Naive thymus-derived CD8-positive, alpha-beta T cell (primary cell): ENCODE measurements at regions not wholly inside any gene's neighbourhood (a gene's known extent, or its start where the extent isn't known, plus 50 kb on each side); places are given as distances from the start of the nearest gene placed in this dataset.
A peak's percentile ranks its signal among the peaks of the same experiment; 100 is the strongest.
"Not testable (repeated sequence)": the region's sequence is repeated elsewhere in the genome, so short reads cannot be mapped to it uniquely, and the experiment has no call there.

ENCODE experiments used
- ATAC-seq, 2 donors: fragments of 150-1000 bp; cut with Tn5 transposase in 1 of 2; sonication (Bioruptor Pico), chemical (Tn5 transposase) in 1 of 2; 1 replicate in 1 of 2; 2 replicates in 1 of 2; pipeline ENCODE4 v1.10.0; 2021; ENCODE audit warnings: mild to moderate bottlenecking in 2 of 2, moderate library complexity in 2 of 2
- POLR2A ChIA-PET: fragments of 350-600 bp; sonication (Branson Sonifier 250); formaldehyde crosslinking; loops from one replicate; lab custom pipeline; 2021; ENCODE audit warnings: antibody characterized with exemption; lab: Charles Lee
- DNase-seq, 10 donors: peaks; one replicate each; pipeline versions ENCODE4 v3.0.0 to v3.0.0-alpha.2; 2020 to 2022
- H3K27ac Mint-ChIP-seq, 10 donors: one replicate each; pipeline ENCODE4 v1.8.0; 2020 to 2022; ENCODE audit warnings: mild to moderate bottlenecking in 10 of 10, mixed read lengths in 10 of 10, moderate library complexity in 4 of 10, inconsistent platforms in 1 of 10
- H3K27me3 Mint-ChIP-seq, 5 donors: one replicate each; pipeline ENCODE4 v1.8.0; 2021 to 2022; ENCODE audit warnings: mixed read lengths in 5 of 5
- H3K36me3 Mint-ChIP-seq, 3 donors: one replicate each; pipeline ENCODE4 v1.8.0; 2020 to 2022; ENCODE audit warnings: mixed read lengths in 3 of 3, mild to moderate bottlenecking in 2 of 3, inconsistent platforms in 1 of 3
- H3K4me1 Mint-ChIP-seq, 4 donors: one replicate each; pipeline ENCODE4 v1.8.0; 2021 to 2022; ENCODE audit warnings: mixed read lengths in 4 of 4
- H3K4me3 Mint-ChIP-seq, 10 donors: one replicate each; pipeline ENCODE4 v1.8.0; 2020 to 2022; ENCODE audit warnings: mild to moderate bottlenecking in 10 of 10, mixed read lengths in 10 of 10, moderate library complexity in 6 of 10, inconsistent platforms in 1 of 10
- H3K9me3 Mint-ChIP-seq, 9 donors: one replicate each; pipeline ENCODE4 v1.8.0; 2020 to 2022; ENCODE audit warnings: mixed read lengths in 9 of 9, mild to moderate bottlenecking in 3 of 9, inconsistent platforms in 1 of 9, moderate library complexity in 1 of 9

DNA sequence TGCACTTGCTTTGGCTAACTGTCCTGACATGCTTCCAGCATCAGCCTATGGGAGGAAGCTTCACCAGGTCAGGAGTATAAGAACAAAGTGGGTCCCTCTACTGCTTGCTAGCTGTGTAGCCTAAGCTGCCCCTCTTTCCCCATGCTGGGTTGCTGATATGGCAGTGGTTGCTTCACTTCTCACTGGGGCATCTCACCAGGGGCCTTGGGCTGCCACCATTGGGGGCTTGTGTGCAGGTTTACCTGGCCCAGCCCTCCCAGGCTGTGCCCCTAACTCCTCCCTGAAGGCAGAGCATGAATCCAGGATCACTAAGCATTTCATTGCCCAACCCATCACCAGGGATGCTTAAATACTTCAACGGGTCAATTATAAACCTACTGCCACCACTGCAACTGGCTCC is 817.1 kb upstream of the TMEFF2 start:
- Mint-ChIP-seq H3K27ac (no peak overlapping the region), H3K27me3 (no peaks in the 10 kb centered on the region), H3K9me3 (peaks cover 0 to 5% (median 0%) of the 10 kb centered on the region in 9 donors), H3K4me1 (no peaks in the 10 kb centered on the region), H3K4me3 (no peak overlapping the region), H3K36me3 (no peaks in the 10 kb centered on the region)
- DNase-seq (no peak), ATAC-seq (no peak)
- POLR2A ChIA-PET: no interaction called here

DNA sequence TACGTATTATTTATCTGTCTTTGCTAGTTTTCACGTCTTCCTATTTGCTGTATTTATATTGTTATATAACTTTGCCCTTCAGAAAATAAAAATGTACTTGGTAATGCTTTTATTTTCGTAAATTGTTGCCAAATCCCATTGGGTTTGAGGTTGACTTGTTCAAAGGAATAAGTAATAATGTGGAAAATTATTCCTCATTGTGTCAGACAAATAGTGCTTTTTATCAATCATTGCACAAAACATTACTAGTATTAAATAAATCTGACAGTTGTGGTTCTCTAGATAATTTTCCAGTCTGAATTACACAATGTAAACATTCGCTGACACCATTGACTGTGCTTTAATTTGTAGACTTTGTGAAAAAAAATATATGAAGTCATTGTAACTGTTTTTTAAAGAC is 798.3 kb upstream of the TMEFF2 start:
- ATAC-seq (no peak), DNase-seq (no peak)
- no peaks in the 10 kb centered on the region for H3K27me3 Mint-ChIP-seq
- H3K4me1 Mint-ChIP-seq: no peaks in the 10 kb centered on the region
- no peak overlapping the region for H3K4me3 Mint-ChIP-seq
- no peaks in the 10 kb centered on the region for H3K36me3 Mint-ChIP-seq
- POLR2A ChIA-PET: no interaction called here
- peaks cover 0 to 10% (median 6%) of the 10 kb centered on the region in 9 donors for H3K9me3 Mint-ChIP-seq
- H3K27ac Mint-ChIP-seq: no peak overlapping the region

DNA sequence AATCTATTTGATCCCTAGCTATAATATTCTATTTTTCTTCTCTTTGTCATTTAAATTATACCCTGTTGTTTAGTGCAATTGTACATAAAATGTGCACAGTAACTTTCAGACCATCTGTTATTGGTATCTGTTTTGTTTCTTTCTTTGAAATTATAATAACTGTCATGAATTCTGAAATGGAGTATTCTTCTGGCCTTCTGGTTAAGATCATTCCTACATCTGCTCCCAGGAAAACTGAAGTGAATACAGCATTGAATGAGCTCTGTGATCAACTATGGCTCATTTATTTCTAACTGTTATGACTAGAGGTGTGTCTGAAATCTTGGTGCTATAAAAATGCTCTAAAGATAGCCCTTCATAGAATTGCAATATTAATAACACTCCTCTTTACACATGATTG is 788.4 kb upstream of the TMEFF2 start:
- Mint-ChIP-seq H3K27me3 (no peaks in the 10 kb centered on the region), H3K36me3 (no peaks in the 10 kb centered on the region), H3K27ac (no peak overlapping the region), H3K4me1 (no peaks in the 10 kb centered on the region), H3K9me3 (peaks cover 0 to 11% (median 3%) of the 10 kb centered on the region in 9 donors), H3K4me3 (no peak overlapping the region)
- ATAC-seq: no peak
- no peak for DNase-seq
- POLR2A ChIA-PET: no interaction called here

DNA sequence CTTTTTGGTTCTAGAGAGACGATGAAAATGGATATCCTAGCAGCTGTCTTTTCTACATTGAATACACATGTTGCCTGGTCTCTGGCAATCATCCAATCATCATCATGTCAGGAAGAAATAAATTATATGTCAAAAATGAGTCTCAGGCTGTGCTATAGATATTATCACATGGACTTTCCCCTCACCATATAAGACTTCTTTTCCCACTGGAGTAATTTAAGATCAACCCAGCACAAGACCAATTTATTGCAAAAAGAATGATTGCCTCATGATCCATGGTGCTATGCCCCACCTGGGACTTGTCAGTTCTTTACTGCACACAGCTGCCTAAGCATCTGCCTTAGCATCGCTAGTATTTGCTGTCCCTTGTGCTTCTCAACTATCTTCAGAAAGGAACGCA is 783.7 kb upstream of the TMEFF2 start:
- POLR2A ChIA-PET: no interaction called here
- Mint-ChIP-seq H3K9me3 (peaks cover 0 to 3% (median 0%) of the 10 kb centered on the region in 9 donors), H3K27ac (no peak overlapping the region), H3K27me3 (no peaks in the 10 kb centered on the region), H3K36me3 (no peaks in the 10 kb centered on the region), H3K4me3 (no peak overlapping the region), H3K4me1 (no peaks in the 10 kb centered on the region)
- ATAC-seq (no peak), DNase-seq (no peak)

DNA sequence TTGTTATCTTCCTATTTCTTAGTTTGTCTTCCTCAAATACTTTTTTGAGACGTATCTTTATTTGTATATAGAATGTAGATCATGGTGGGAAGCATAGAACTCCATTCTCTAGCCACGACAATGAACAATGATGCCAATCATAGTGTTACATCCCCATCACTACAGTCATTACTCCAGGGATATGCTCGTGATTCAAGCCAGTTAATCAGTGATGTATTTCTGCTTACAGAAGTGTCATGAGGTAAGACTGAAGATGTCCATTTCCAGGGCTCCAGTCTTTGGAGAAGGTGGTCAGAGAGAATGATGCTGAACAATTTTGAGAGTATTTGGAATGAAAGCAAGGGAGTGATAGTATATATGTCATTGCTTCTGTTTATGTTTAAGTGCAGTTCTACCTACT is 777.2 kb upstream of the TMEFF2 start:
- DNase-seq (no peak), ATAC-seq (no peak)
- Mint-ChIP-seq H3K27me3 (no peaks in the 10 kb centered on the region), H3K27ac (no peak overlapping the region), H3K9me3 (peaks cover 0 to 5% (median 0%) of the 10 kb centered on the region in 9 donors), H3K36me3 (no peaks in the 10 kb centered on the region), H3K4me1 (no peaks in the 10 kb centered on the region), H3K4me3 (no peak overlapping the region)
- POLR2A ChIA-PET: no interaction called here

DNA sequence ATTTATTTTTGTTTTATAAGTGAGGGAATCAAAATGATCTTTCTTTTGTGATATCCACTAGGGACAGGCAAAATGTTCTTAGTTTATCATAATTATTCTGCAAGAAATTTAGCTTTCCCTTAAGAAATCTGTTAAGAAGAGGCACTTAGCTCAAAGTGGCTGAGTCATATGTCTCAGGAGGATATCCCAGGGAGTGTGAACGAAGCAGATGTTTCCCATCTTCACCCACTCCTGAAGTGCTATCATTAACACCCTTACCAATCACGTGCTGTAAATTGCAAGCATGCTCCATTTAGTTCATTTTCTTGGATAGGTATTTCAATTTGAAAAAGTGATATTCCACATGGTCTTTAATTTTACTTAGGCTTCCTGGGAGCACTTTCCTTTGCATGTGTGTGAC is 774.3 kb upstream of the TMEFF2 start:
- H3K4me1 Mint-ChIP-seq: no peaks in the 10 kb centered on the region
- no peaks in the 10 kb centered on the region for H3K36me3 Mint-ChIP-seq
- DNase-seq (no peak), ATAC-seq (no peak)
- peaks cover 0 to 2% (median 0%) of the 10 kb centered on the region in 9 donors for H3K9me3 Mint-ChIP-seq
- H3K27ac Mint-ChIP-seq: no peak overlapping the region
- H3K4me3 Mint-ChIP-seq: no peak overlapping the region
- H3K27me3 Mint-ChIP-seq: no peaks in the 10 kb centered on the region
- POLR2A ChIA-PET: no interaction called here

DNA sequence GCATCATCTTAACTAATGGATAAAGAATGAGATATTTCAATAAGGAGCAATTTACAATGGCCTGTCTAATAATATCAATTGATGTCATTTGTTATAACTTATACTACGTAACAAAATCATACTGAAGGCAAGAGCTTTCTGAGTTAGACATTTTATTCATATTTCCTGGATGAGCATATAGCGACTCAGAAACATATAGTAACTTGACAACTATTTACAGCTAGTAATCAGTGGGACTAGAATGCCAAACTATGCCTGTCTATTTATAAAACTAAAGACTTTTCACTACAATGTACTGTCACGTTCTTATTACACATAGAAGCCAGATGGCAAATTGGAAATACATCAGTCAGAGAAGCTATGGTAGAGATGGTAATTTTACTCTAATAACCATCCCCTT is 766.2 kb upstream of the TMEFF2 start:
- ATAC-seq (no peak), DNase-seq (no peak)
- peaks cover 0 to 3% (median 0%) of the 10 kb centered on the region in 9 donors for H3K9me3 Mint-ChIP-seq
- H3K4me3 Mint-ChIP-seq: no peak overlapping the region
- no peaks in the 10 kb centered on the region for H3K36me3 Mint-ChIP-seq
- H3K27me3 Mint-ChIP-seq: no peaks in the 10 kb centered on the region
- H3K27ac Mint-ChIP-seq: no peak overlapping the region
- POLR2A ChIA-PET: no interaction called here
- H3K4me1 Mint-ChIP-seq: no peaks in the 10 kb centered on the region

DNA sequence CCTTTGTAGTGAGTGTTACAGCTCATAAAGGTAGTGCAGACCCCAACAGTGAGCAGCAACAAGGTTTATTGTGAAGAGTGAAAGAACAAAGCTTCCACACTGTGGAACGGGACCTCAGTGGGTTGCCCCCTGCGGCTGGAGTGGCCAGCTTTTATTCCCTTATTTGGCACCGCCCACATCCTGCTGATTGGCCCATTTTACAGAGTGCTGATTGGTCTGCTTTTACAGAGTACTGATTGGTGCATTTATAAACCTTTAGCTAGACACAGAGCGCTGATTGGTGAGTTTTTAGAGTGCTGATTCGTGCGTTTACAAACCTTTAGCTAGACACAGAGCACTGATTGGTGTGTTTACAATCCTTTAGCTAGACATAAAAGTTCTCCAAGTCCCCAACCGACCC is 763.9 kb upstream of the TMEFF2 start:
- H3K9me3 Mint-ChIP-seq, POLR2A ChIA-PET, DNase-seq, ATAC-seq, H3K27me3 Mint-ChIP-seq, H3K36me3 Mint-ChIP-seq, H3K4me1 Mint-ChIP-seq, H3K4me3 Mint-ChIP-seq: not testable (repeated sequence)
- peak overlapping the region in 1 of 10 donors; percentile 4 for H3K27ac Mint-ChIP-seq

DNA sequence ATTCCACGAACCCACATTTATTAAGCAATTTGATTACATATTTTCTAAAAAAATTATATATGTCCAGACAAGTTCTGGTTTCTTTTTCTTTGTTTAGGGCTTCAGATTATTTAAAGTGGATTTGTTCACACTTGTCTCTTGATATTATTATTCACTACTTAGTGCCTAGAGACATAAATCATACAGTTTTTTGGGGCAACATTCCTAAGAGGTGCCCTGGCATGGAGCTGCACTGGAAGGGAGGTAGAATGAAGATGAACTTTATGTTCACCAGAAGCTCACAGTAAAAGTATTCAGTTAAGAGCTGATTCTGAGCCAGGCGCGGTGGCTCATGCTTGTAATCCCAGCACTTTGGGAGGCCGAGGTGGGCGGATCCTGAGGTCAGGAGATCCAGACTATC is 762.7 kb upstream of the TMEFF2 start:
- Mint-ChIP-seq H3K4me1 (no peaks in the 10 kb centered on the region), H3K27me3 (no peaks in the 10 kb centered on the region), H3K36me3 (no peaks in the 10 kb centered on the region), H3K4me3 (no peak overlapping the region), H3K9me3 (peaks cover 0 to 3% (median 0%) of the 10 kb centered on the region in 9 donors), H3K27ac (no peak overlapping the region)
- DNase-seq (no peak), ATAC-seq (no peak)
- POLR2A ChIA-PET: no interaction called here

DNA sequence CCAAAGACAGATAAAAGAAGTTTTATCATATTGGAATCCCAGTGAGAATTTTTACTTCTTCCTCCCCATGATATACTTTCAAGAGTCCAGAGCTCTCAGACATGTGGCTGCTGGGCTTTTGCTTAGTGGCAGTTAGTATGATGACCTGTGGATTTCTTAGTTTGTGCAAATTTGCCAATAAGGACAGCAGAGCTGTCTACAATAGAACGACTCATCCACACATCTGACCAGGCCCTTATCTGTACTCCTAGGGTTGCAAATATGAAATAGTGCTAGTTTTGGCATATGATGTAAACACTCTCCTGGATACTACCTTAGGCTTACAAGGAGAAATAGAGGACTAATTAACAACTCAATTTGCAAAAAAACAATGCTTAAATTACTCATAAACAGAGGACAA is 758.4 kb upstream of the TMEFF2 start:
- ATAC-seq: no peak
- Mint-ChIP-seq H3K27ac (no peak overlapping the region), H3K27me3 (no peaks in the 10 kb centered on the region), H3K36me3 (no peaks in the 10 kb centered on the region), H3K9me3 (peaks cover 0 to 3% (median 0%) of the 10 kb centered on the region in 9 donors), H3K4me3 (no peak overlapping the region), H3K4me1 (no peaks in the 10 kb centered on the region)
- POLR2A ChIA-PET: no interaction called here
- DNase-seq: no peak

DNA sequence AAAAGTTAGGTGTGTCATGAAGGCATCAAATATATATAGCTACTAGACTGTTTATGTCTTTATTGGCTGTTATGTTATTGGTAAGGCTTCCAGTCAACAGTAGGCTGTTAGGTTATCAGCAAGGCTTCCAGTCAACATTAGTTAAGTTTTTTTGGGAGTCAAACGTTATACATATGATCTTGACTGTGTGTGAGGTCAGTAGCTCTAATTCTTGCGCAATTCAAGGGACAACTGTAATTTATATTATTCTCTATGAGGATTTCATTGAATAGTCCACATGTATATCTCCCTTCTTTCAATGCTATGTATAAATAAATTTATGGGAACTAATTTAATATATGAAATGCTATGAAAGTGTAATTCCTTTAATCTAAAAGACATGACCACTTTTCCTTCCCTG is 757.5 kb upstream of the TMEFF2 start:
- H3K9me3 Mint-ChIP-seq: no peaks in the 10 kb centered on the region
- no peak for ATAC-seq
- H3K4me3 Mint-ChIP-seq: no peak overlapping the region

DNA sequence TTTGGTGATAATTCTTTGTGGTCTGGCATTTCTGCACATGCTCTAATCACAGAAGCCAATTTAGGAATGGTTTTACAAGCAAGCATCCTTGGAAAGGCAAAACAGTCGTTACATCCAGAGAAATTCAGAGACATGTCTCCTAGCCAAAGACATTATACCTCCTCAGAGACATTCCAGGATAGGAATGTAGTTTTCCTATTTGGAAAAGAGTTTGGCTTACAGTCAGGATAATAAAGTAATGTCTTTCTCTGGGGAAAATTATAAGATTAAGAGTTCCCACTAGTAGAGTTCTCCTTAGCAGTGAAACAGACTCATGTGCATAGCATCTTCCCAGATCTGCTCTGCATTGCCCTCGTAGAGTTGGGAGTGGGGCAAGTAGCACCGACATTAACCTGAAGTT is 753.6 kb upstream of the TMEFF2 start:
- H3K9me3 Mint-ChIP-seq: peaks cover 0 to 6% (median 0%) of the 10 kb centered on the region in 9 donors
- DNase-seq (no peak), ATAC-seq (no peak)

More for the DNA sequence above, 757.5 kb upstream of the TMEFF2 start:
- POLR2A ChIA-PET: no interaction called here
- Mint-ChIP-seq H3K27ac (no peak overlapping the region), H3K36me3 (no peaks in the 10 kb centered on the region), H3K4me1 (no peaks in the 10 kb centered on the region), H3K27me3 (no peaks in the 10 kb centered on the region)
- no peak for DNase-seq

DNA sequence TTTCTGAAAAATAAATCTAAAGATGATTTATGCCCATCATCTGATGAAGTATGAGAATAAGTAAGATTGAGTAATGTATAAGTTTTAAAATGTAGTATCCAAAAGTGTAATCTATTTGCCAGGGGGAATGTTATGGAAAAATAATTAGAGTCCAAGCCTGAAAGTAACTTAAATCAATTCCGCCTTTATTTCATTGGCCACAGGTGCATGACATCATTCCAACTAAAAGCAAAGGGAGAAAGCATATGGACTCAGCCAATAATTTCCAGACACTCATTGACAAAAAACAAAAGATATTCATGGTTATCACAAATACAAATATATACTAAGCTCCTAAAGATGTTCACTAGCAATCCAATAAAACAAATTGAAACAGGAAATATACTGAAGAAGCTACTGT is 752.6 kb upstream of the TMEFF2 start:
- Mint-ChIP-seq H3K4me1 (no peaks in the 10 kb centered on the region), H3K36me3 (no peaks in the 10 kb centered on the region), H3K27ac (peak overlapping the region in 1 of 10 donors; percentile 14), H3K9me3 (peaks cover 0 to 14% (median 0%) of the 10 kb centered on the region in 9 donors), H3K4me3 (no peak overlapping the region), H3K27me3 (no peaks in the 10 kb centered on the region)
- ATAC-seq: no peak
- no peak for DNase-seq
- POLR2A ChIA-PET: no interaction called here

More for the DNA sequence above, 753.6 kb upstream of the TMEFF2 start:
- Mint-ChIP-seq H3K27ac (no peak overlapping the region), H3K36me3 (no peaks in the 10 kb centered on the region), H3K4me3 (no peak overlapping the region), H3K27me3 (no peaks in the 10 kb centered on the region), H3K4me1 (no peaks in the 10 kb centered on the region)
- POLR2A ChIA-PET: no interaction called here

DNA sequence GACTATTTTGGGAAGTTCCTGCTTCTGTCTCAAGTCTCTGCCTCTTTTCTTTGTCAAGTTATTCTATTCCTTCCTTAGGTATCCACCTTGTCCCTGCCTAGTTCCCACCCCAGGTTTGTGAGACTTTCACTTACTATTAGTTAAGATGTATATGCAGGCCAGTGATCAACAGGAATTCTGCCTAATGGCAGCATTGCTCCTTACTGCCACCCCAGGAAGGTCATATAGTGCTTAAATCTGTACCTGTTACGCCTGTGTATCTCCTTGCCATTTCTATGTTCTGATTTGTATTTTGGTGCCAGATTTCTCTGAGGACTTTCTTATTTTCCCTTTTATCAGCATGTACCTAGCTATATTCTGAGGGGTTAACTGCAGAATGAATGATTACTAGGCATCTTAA is 746.0 kb upstream of the TMEFF2 start:
- DNase-seq (no peak), ATAC-seq (no peak)
- Mint-ChIP-seq H3K36me3 (no peaks in the 10 kb centered on the region), H3K4me1 (no peaks in the 10 kb centered on the region), H3K9me3 (peaks cover 0 to 34% (median 2%) of the 10 kb centered on the region in 9 donors), H3K27ac (no peak overlapping the region), H3K27me3 (no peaks in the 10 kb centered on the region), H3K4me3 (no peak overlapping the region)
- POLR2A ChIA-PET: no interaction called here
